COLO668 (cell line): ENCODE measurements at regions not wholly inside any gene's neighbourhood (a gene's known extent, or its start where the extent isn't known, plus 50 kb on each side); places are given as distances from the start of the nearest gene placed in this dataset.
"Not testable (repeated sequence)": the region's sequence is repeated elsewhere in the genome, so short reads cannot be mapped to it uniquely, and the experiment has no call there.

Source experiments
- DNase-seq: peaks from one replicate; lab custom pipeline; 2025; ENCODE audit not compliant: unreplicated experiment; lab: John Stamatoyannopoulos, UW

- DNase-seq, result no peak
These were observed 322.9 kb upstream of the B3GAT1 start for GRCh38 chr11:134734894-134735293.

GRCh38 chr11:134734141-134734845 is 322.3 kb upstream of the B3GAT1 start:
- no peak for DNase-seq

GRCh38 chr11:134733646-134734045 is 321.6 kb upstream of the B3GAT1 start:
- no peak for DNase-seq

GRCh38 chr11:134731213-134731961 is 319.3 kb upstream of the B3GAT1 start:
- DNase-seq, result no peak

- no peak for DNase-seq
These were observed 318.6 kb upstream of the B3GAT1 start for GRCh38 chr11:134730561-134731212.

GRCh38 chr11:134730101-134730500 is 318.1 kb upstream of the B3GAT1 start:
- DNase-seq, result no peak

- DNase-seq, result no peak
These were observed 316.1 kb upstream of the B3GAT1 start for GRCh38 chr11:134728186-134728585.

GRCh38 chr11:134727636-134728035 is 315.6 kb upstream of the B3GAT1 start:
- DNase-seq, result no peak

GRCh38 chr11:134727204-134727603 is 315.2 kb upstream of the B3GAT1 start:
- no peak for DNase-seq

- peak; percentile 18 for DNase-seq
These were observed 313.9 kb upstream of the B3GAT1 start for GRCh38 chr11:134725716-134726639.

- no peak for DNase-seq
These were observed 313.2 kb upstream of the B3GAT1 start for GRCh38 chr11:134725211-134725610.

- DNase-seq, result no peak
These were observed 312.7 kb upstream of the B3GAT1 start for GRCh38 chr11:134724779-134725140.

- no peak for DNase-seq
These were observed 312.2 kb upstream of the B3GAT1 start for GRCh38 chr11:134724106-134724778.

- DNase-seq, result not testable (repeated sequence)
These were observed 308.6 kb upstream of the B3GAT1 start for GRCh38 chr11:134720691-134721070.

GRCh38 chr11:134719940-134720690 is 308.1 kb upstream of the B3GAT1 start:
- DNase-seq, result not testable (repeated sequence)

- no peak for DNase-seq
These were observed 307.4 kb upstream of the B3GAT1 start for GRCh38 chr11:134719397-134719796.

- DNase-seq, result no peak
These were observed 304.5 kb upstream of the B3GAT1 start for GRCh38 chr11:134716582-134716981.

- no peak for DNase-seq
These were observed 302.1 kb upstream of the B3GAT1 start for GRCh38 chr11:134714021-134714656.
